ENCODE measurements at regions not wholly inside any gene's neighbourhood (a gene's known extent, or its start where the extent isn't known, plus 50 kb on each side); places are given as distances from the start of the nearest gene placed in this dataset.
"Not testable (repeated sequence)": the region's sequence is repeated elsewhere in the genome, so short reads cannot be mapped to it uniquely, and the experiment has no call there.

DNA sequence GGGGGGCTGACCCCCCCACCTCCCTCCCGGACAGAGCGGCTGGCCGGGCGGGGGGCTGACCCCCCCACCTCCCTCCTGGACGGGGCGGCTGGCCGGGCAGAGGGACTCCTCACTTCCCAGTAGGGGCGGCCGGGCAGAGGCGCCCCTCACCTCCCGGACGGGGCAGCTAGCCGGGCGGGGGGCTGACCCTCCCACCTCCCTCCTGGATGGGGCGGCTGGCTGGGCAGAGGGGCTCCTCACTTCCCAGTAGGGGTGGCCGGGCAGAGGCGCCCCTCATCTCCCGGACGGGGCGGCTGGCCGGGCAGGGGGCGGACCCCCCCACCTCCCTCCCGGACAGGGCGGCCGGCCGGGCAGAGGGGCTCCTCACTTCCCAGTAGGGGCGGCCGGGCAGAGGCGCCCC lies 234.3 kb upstream of the VCX start:
- H3K27me3 Mint-ChIP-seq; H3K4me1 Mint-ChIP-seq (ENCODE audit: low read depth); intact Hi-C loops (cut with micrococcal nuclease); H3K36me3 Mint-ChIP-seq (ENCODE audit: low read depth); H3K4me3 Mint-ChIP-seq; H3K27ac Mint-ChIP-seq; H3K9me3 Mint-ChIP-seq: not testable (repeated sequence)

DNA sequence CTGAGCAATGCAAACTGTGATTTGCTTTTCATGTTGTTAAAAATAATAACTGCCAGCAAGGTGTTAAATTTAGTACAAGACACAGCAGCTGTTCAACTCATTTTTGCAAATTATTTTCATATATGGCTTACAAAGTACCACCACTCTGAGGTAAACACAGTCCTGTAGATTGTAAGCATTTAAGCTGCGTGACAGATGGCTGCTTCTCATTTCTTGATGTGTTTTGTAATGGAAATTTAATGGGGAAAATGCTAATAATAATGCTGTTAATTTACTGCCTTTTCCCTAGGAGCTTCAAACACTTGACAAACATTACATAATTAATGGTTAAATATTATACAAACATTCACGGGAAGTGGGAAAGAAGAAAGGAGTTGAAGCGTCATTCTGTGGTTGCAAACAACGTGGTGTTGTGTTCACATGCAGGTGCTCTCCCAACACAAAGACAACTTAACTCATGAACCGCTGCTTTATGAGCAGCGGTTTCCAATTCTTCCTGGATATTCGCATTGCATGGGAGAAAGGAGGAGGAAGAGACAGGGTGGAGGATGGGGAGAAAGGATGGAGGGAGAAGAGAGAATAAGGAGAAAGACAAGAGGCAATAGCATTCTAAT lies 236.8 kb upstream of the VCX start:
- no peak overlapping the region for H3K27ac Mint-ChIP-seq
- no peak overlapping the region for H3K4me3 Mint-ChIP-seq
- no peaks in the 10 kb centered on the region for H3K36me3 Mint-ChIP-seq (ENCODE audit: low read depth)
- H3K9me3 Mint-ChIP-seq: peaks cover 23% of the 10 kb centered on the region
- no peaks in the 10 kb centered on the region for H3K4me1 Mint-ChIP-seq (ENCODE audit: low read depth)
- no peaks in the 10 kb centered on the region for H3K27me3 Mint-ChIP-seq
- intact Hi-C loops (cut with micrococcal nuclease): no loop called here

DNA sequence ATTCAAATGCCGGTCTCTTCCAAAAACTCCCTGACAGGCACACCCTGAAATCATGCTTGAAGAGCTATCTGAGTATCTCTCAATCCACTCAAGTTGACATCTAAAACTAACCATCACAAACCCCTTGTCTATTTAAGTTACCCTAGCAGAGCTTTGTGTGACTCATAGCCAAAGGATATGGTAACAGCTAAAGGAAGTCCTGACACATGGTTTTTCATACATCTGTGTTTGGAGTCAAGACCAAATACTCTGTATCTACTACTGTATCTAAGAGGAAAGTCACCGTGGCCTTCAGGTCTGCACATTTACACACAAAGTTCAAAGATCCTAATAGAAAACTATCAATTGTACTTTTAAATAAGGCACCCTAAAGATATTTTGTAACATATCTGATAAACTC lies 239.6 kb upstream of the VCX start:
- intact Hi-C loops (cut with micrococcal nuclease): no loop called here
- no peaks in the 10 kb centered on the region for H3K36me3 Mint-ChIP-seq (ENCODE audit: low read depth)
- H3K9me3 Mint-ChIP-seq: peaks cover 24% of the 10 kb centered on the region
- no peak overlapping the region for H3K4me3 Mint-ChIP-seq
- H3K4me1 Mint-ChIP-seq (ENCODE audit: low read depth): no peaks in the 10 kb centered on the region
- no peak overlapping the region for H3K27ac Mint-ChIP-seq
- H3K27me3 Mint-ChIP-seq: no peaks in the 10 kb centered on the region

GRCh38 chrX:7596822-7597221 lies 246.1 kb upstream of the VCX start:
- Mint-ChIP-seq H3K36me3 (ENCODE audit: low read depth) (no peaks in the 10 kb centered on the region), H3K9me3 (peaks cover 7% of the 10 kb centered on the region), H3K4me1 (ENCODE audit: low read depth) (no peaks in the 10 kb centered on the region), H3K27ac (no peak overlapping the region), H3K27me3 (no peaks in the 10 kb centered on the region), H3K4me3 (no peak overlapping the region)
- intact Hi-C loops (cut with micrococcal nuclease): no loop called here

DNA sequence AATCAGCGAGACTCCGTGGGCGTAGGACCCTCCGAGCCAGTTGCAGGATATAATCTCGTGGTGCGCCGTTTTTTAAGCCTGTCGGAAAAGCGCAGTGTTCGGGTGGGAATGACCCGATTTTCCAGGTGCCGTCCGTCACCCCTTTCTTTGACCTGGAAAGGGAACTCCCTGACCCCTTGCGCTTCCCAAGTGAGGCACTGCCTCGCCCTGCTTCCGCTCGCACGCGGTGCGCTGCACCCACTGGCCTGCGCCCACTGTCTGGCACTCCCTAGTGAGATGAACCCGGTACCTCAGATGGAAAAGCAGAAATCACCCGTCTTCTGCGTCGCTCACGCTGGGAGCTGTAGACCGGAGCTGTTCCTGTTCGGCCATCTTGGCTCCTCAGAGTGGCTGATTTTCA lies 249.6 kb upstream of the VCX start:
- H3K27me3 Mint-ChIP-seq; H3K27ac Mint-ChIP-seq; H3K4me3 Mint-ChIP-seq; H3K9me3 Mint-ChIP-seq; H3K36me3 Mint-ChIP-seq (ENCODE audit: low read depth); H3K4me1 Mint-ChIP-seq (ENCODE audit: low read depth); intact Hi-C loops (cut with micrococcal nuclease): not testable (repeated sequence)

- H3K36me3 Mint-ChIP-seq (ENCODE audit: low read depth): no peaks in the 10 kb centered on the region
- H3K4me1 Mint-ChIP-seq (ENCODE audit: low read depth): no peaks in the 10 kb centered on the region
- no peak overlapping the region for H3K27ac Mint-ChIP-seq
- no peaks in the 10 kb centered on the region for H3K9me3 Mint-ChIP-seq
- intact Hi-C loops (cut with micrococcal nuclease): loop anchor here (10.0 kb wide), 1 partner anchor 351 kb away; no protein-coding TSS in a partner anchor
- no peaks in the 10 kb centered on the region for H3K27me3 Mint-ChIP-seq
- no peak overlapping the region for H3K4me3 Mint-ChIP-seq
Observed at GRCh38 chrX:7586126-7586525, 256.8 kb upstream of the VCX start.

- H3K4me1 Mint-ChIP-seq (ENCODE audit: low read depth): no peaks in the 10 kb centered on the region
- intact Hi-C loops (cut with micrococcal nuclease): loop anchor here (10.0 kb wide), 1 partner anchor 347 kb away; no protein-coding TSS in a partner anchor
- no peak overlapping the region for H3K4me3 Mint-ChIP-seq
- H3K27me3 Mint-ChIP-seq: no peaks in the 10 kb centered on the region
- no peaks in the 10 kb centered on the region for H3K36me3 Mint-ChIP-seq (ENCODE audit: low read depth)
- no peak overlapping the region for H3K27ac Mint-ChIP-seq
- H3K9me3 Mint-ChIP-seq: no peaks in the 10 kb centered on the region
Observed at GRCh38 chrX:7582191-7582590, 260.8 kb upstream of the VCX start.

GRCh38 chrX:7580127-7580526 lies 262.8 kb upstream of the VCX start:
- H3K9me3 Mint-ChIP-seq: no peaks in the 10 kb centered on the region
- no peaks in the 10 kb centered on the region for H3K27me3 Mint-ChIP-seq
- intact Hi-C loops (cut with micrococcal nuclease): loop anchor here (10.0 kb wide), 1 partner anchor 345 kb away; no protein-coding TSS in a partner anchor
- H3K36me3 Mint-ChIP-seq (ENCODE audit: low read depth): no peaks in the 10 kb centered on the region
- no peak overlapping the region for H3K27ac Mint-ChIP-seq
- H3K4me3 Mint-ChIP-seq: no peak overlapping the region
- H3K4me1 Mint-ChIP-seq (ENCODE audit: low read depth): no peaks in the 10 kb centered on the region

- Mint-ChIP-seq H3K27ac (no peak overlapping the region), H3K4me3 (no peak overlapping the region), H3K4me1 (ENCODE audit: low read depth) (no peaks in the 10 kb centered on the region), H3K9me3 (no peaks in the 10 kb centered on the region), H3K27me3 (no peaks in the 10 kb centered on the region), H3K36me3 (ENCODE audit: low read depth) (no peaks in the 10 kb centered on the region)
- intact Hi-C loops (cut with micrococcal nuclease): no loop called here
Observed at GRCh38 chrX:7574325-7574724, 268.6 kb upstream of the VCX start.

DNA sequence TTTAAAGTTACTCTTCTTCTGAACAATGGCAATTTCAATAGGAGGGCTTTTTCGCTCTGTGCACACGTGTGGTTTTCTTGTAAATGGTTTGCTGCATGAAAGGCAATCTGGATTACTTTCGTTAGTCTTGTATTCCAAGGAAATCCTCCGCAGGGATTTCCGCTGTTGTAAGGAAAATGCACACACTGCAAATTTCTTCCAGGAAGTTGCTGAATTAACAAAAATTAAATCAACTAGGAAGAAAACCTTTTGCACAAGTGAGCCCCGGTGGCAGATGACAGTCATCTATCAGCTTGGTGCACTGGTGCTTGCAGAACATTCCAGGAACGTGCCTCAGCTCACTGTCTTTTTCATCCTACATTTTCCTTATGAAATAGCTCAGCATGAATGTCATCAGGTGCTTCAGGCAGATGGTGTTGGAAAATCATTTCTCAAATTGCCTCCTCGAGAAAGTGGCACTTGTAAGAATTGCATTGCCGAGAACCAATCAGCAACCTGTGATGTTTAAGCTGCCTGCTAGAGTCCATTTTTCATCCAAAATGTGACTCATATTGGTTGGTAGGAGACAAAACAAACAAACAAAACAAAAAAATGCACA lies 272.4 kb upstream of the VCX start:
- Mint-ChIP-seq H3K9me3 (no peaks in the 10 kb centered on the region), H3K36me3 (ENCODE audit: low read depth) (no peaks in the 10 kb centered on the region), H3K4me3 (no peak overlapping the region), H3K27me3 (no peaks in the 10 kb centered on the region), H3K4me1 (ENCODE audit: low read depth) (no peaks in the 10 kb centered on the region), H3K27ac (no peak overlapping the region)
- intact Hi-C loops (cut with micrococcal nuclease): no loop called here

- no peaks in the 10 kb centered on the region for H3K9me3 Mint-ChIP-seq
- H3K4me3 Mint-ChIP-seq: no peak overlapping the region
Observed at GRCh38 chrX:7568597-7568996, 274.4 kb upstream of the VCX start.

DNA sequence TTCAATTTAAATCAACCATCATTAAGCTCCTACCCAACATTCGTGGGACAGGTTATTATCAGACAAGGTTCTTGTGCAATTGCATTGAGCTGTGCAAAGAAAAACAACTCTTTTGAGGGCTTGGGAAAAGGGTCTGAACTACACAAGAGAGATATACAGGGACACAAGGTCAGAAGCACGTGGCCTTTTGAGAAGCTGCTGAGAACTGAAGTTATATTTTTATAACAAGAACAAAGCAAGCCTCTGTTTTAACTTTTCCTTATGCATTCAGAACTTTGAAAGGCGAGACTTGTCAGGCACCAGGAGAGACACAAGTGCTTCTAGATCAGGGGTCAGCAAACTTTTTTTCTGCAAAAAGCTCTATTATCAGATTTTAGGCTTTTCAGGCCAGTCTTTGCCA lies 274.8 kb upstream of the VCX start:
- Mint-ChIP-seq H3K27ac (no peak overlapping the region), H3K9me3 (no peaks in the 10 kb centered on the region), H3K4me1 (ENCODE audit: low read depth) (no peaks in the 10 kb centered on the region), H3K4me3 (no peak overlapping the region), H3K27me3 (no peaks in the 10 kb centered on the region), H3K36me3 (ENCODE audit: low read depth) (no peaks in the 10 kb centered on the region)
- intact Hi-C loops (cut with micrococcal nuclease): no loop called here

More at GRCh38 chrX:7568597-7568996, 274.4 kb upstream of the VCX start:
- no peak overlapping the region for H3K27ac Mint-ChIP-seq
- H3K36me3 Mint-ChIP-seq (ENCODE audit: low read depth): no peaks in the 10 kb centered on the region
- no peaks in the 10 kb centered on the region for H3K4me1 Mint-ChIP-seq (ENCODE audit: low read depth)
- H3K27me3 Mint-ChIP-seq: no peaks in the 10 kb centered on the region
- intact Hi-C loops (cut with micrococcal nuclease): no loop called here

DNA sequence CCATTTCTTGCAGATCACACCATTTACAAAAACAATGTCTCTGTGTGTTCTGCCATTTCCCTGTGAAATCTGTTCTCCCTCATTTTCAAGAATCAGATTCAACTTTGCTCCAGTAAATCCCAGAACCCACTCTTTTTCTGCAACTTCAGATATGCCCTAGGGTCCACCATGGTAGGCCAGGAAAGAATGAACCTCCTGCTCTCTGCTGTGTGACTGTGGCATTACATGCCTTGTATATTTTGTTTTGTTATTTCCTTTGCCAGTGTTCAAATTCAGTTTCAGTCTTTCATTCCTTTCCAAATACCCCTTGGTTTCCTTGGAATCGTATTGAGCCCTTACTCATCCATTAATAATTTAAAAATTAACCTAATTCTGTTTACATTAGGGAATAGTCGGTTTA lies 290.2 kb upstream of the VCX start:
- no peaks in the 10 kb centered on the region for H3K27me3 Mint-ChIP-seq
- H3K36me3 Mint-ChIP-seq (ENCODE audit: low read depth): no peaks in the 10 kb centered on the region
- H3K27ac Mint-ChIP-seq: no peak overlapping the region
- intact Hi-C loops (cut with micrococcal nuclease): no loop called here
- no peaks in the 10 kb centered on the region for H3K4me1 Mint-ChIP-seq (ENCODE audit: low read depth)
- peaks cover 9% of the 10 kb centered on the region for H3K9me3 Mint-ChIP-seq
- H3K4me3 Mint-ChIP-seq: no peak overlapping the region

- intact Hi-C loops (cut with micrococcal nuclease): no loop called here
- peaks cover 9% of the 10 kb centered on the region for H3K9me3 Mint-ChIP-seq
- H3K27ac Mint-ChIP-seq: no peak overlapping the region
- no peak overlapping the region for H3K4me3 Mint-ChIP-seq
- H3K27me3 Mint-ChIP-seq: no peaks in the 10 kb centered on the region
- H3K36me3 Mint-ChIP-seq (ENCODE audit: low read depth): no peaks in the 10 kb centered on the region
- H3K4me1 Mint-ChIP-seq (ENCODE audit: low read depth): no peaks in the 10 kb centered on the region
Observed at GRCh38 chrX:7546551-7547080, 296.4 kb upstream of the VCX start.

- intact Hi-C loops (cut with micrococcal nuclease): no loop called here
- no peaks in the 10 kb centered on the region for H3K27me3 Mint-ChIP-seq
- no peaks in the 10 kb centered on the region for H3K4me1 Mint-ChIP-seq (ENCODE audit: low read depth)
- H3K4me3 Mint-ChIP-seq: no peak overlapping the region
- no peaks in the 10 kb centered on the region for H3K36me3 Mint-ChIP-seq (ENCODE audit: low read depth)
- H3K27ac Mint-ChIP-seq: no peak overlapping the region
- H3K9me3 Mint-ChIP-seq: peaks cover 9% of the 10 kb centered on the region
Observed at GRCh38 chrX:7545564-7545963, 297.4 kb upstream of the VCX start.

Data from dendritic cell treated with granulocyte-macrophage colony-stimulating factor and Interleukin-4, amounts not matched to agents 40 ng/mL and 50 ng/mL, for 4 days (primary cell).